ENCODE measurements at regions not wholly inside any gene's neighbourhood (a gene's known extent, or its start where the extent isn't known, plus 50 kb on each side); places are given as distances from the start of the nearest gene placed in this dataset.

- DNase-seq, result no peak
- H3K36me3 ChIP-seq (ENCODE audit: low read depth, missing control alignments), result no peaks in the 10 kb centered on the region
- 37% methylated on average over 1 of the region's 1 CpG for WGBS, 2 donors
These were observed 1081.0 kb downstream of the TMTC2 start for GRCh38 chr12:83767723-83768122.

GRCh38 chr12:83763425-83763824 is 1076.7 kb downstream of the TMTC2 start:
- TF ChIP-seq POLR2A (IDR thresholded peaks at IDR 0.05) (no peak), CTCF (IDR thresholded peaks at IDR 0.05) (no peak)
- 37 to 43% methylated on average over 6 of the region's 6 CpGs for WGBS, 2 donors
- DNase-seq, result no peak
- Histone ChIP-seq H3K4me1 (no peaks in the 10 kb centered on the region), H3K9me3 (no peaks in the 10 kb centered on the region), H3K27ac (no peak overlapping the region), H3K27me3 (no peaks in the 10 kb centered on the region), H3K36me3 (ENCODE audit: low read depth, missing control alignments) (no peaks in the 10 kb centered on the region), H3K4me3 (no peak overlapping the region)
- intact Hi-C loops (cut with DNase I; ENCODE audit: low total_unique reads), result no loop called here

More at GRCh38 chr12:83767723-83768122, 1081.0 kb downstream of the TMTC2 start:
- Histone ChIP-seq H3K4me3 (no peak overlapping the region), H3K9me3 (no peaks in the 10 kb centered on the region), H3K27ac (no peak overlapping the region), H3K4me1 (no peaks in the 10 kb centered on the region), H3K27me3 (no peaks in the 10 kb centered on the region)
- TF ChIP-seq CTCF (IDR thresholded peaks at IDR 0.05), result no peak
- TF ChIP-seq POLR2A (IDR thresholded peaks at IDR 0.05), result no peak
- intact Hi-C loops (cut with DNase I; ENCODE audit: low total_unique reads), result no loop called here

GRCh38 chr12:83759906-83760305 is 1073.2 kb downstream of the TMTC2 start:
- no peak for TF ChIP-seq POLR2A (IDR thresholded peaks at IDR 0.05)
- no peak for TF ChIP-seq CTCF (IDR thresholded peaks at IDR 0.05)
- 86 to 88% methylated on average over 2 of the region's 2 CpGs for WGBS, 2 donors
- H3K27me3 ChIP-seq, result no peaks in the 10 kb centered on the region
- H3K36me3 ChIP-seq (ENCODE audit: low read depth, missing control alignments), result no peaks in the 10 kb centered on the region
- intact Hi-C loops (cut with DNase I; ENCODE audit: low total_unique reads), result no loop called here
- H3K9me3 ChIP-seq, result no peaks in the 10 kb centered on the region
- H3K4me3 ChIP-seq, result no peak overlapping the region
- DNase-seq, result no peak
- no peaks in the 10 kb centered on the region for H3K4me1 ChIP-seq
- no peak overlapping the region for H3K27ac ChIP-seq

GRCh38 chr12:83758888-83759631 is 1072.4 kb downstream of the TMTC2 start:
- H3K36me3 ChIP-seq (ENCODE audit: low read depth, missing control alignments), result no peaks in the 10 kb centered on the region
- no peaks in the 10 kb centered on the region for H3K4me1 ChIP-seq
- no peaks in the 10 kb centered on the region for H3K27me3 ChIP-seq
- no peaks in the 10 kb centered on the region for H3K9me3 ChIP-seq
- no peak for DNase-seq
- H3K27ac ChIP-seq, result no peak overlapping the region
- intact Hi-C loops (cut with DNase I; ENCODE audit: low total_unique reads), result no loop called here
- 62 to 70% methylated on average over 5 of the region's 5 CpGs for WGBS, 2 donors
- no peak overlapping the region for H3K4me3 ChIP-seq
- TF ChIP-seq POLR2A (IDR thresholded peaks at IDR 0.05), result no peak

GRCh38 chr12:83753904-83754303 is 1067.2 kb downstream of the TMTC2 start:
- no peaks in the 10 kb centered on the region for H3K27me3 ChIP-seq
- no peaks in the 10 kb centered on the region for H3K36me3 ChIP-seq (ENCODE audit: low read depth, missing control alignments)
- DNase-seq, result no peak
- H3K4me1 ChIP-seq, result no peaks in the 10 kb centered on the region
- intact Hi-C loops (cut with DNase I; ENCODE audit: low total_unique reads), result no loop called here
- no peak overlapping the region for H3K4me3 ChIP-seq
- H3K9me3 ChIP-seq, result no peaks in the 10 kb centered on the region
- no peak overlapping the region for H3K27ac ChIP-seq
- WGBS, 2 donors, result 90 to 91% methylated on average over 1 of the region's 1 CpG
- TF ChIP-seq CTCF (IDR thresholded peaks at IDR 0.05) (no peak), POLR2A (IDR thresholded peaks at IDR 0.05) (no peak)
